Cardiac septum (tissue), 1 donor: ENCODE measurements at regions not wholly inside any gene's neighbourhood (a gene's known extent, or its start where the extent isn't known, plus 50 kb on each side); places are given as distances from the start of the nearest gene placed in this dataset.

Experiments
- DNase-seq: peaks from one replicate; pipeline ENCODE4 v3.0.0-alpha.2; 2020; ENCODE audit warnings: low spot score
- intact Hi-C: fragments of 100-400 bp; cut with DNase I; formaldehyde crosslinking; loops from one replicate; pipeline ENCODE4 v1.14.0; 2022
- donor health status: DM: no; HTN: no; CAD: no.

GRCh38 chr11:128407962-128408361 lies 179.4 kb downstream of the ETS1 start:
- no peak for DNase-seq

GRCh38 chr11:128405714-128406662 lies 181.4 kb downstream of the ETS1 start:
- intact Hi-C loops: no loop called here
- DNase-seq: no peak

More at GRCh38 chr11:128407962-128408361, 179.4 kb downstream of the ETS1 start:
- intact Hi-C loops: no loop called here

- no peak for DNase-seq
- intact Hi-C loops: no loop called here
Observed at GRCh38 chr11:128405112-128405511, 182.2 kb downstream of the ETS1 start.

- intact Hi-C loops: no loop called here
- DNase-seq: no peak
Observed at GRCh38 chr11:128404437-128404836, 182.9 kb downstream of the ETS1 start.

GRCh38 chr11:128400382-128401203 lies 186.8 kb downstream of the ETS1 start:
- intact Hi-C loops: no loop called here
- DNase-seq: no peak

- intact Hi-C loops: no loop called here
- no peak for DNase-seq
Observed at GRCh38 chr11:128399251-128400121, 187.9 kb downstream of the ETS1 start.

- no peak for DNase-seq
- intact Hi-C loops: no loop called here
Observed at GRCh38 chr11:128398517-128399250, 188.7 kb downstream of the ETS1 start.

- intact Hi-C loops: no loop called here
Observed at GRCh38 chr11:128397362-128397761, 190.0 kb downstream of the ETS1 start.

GRCh38 chr11:128394431-128395089 lies 192.8 kb downstream of the ETS1 start:
- intact Hi-C loops: loop anchor here (5.0 kb wide), 1 partner anchor 37 kb away; no protein-coding TSS in a partner anchor

More at GRCh38 chr11:128397362-128397761, 190.0 kb downstream of the ETS1 start:
- DNase-seq: no peak

GRCh38 chr11:128392259-128392658 lies 195.1 kb downstream of the ETS1 start:
- intact Hi-C loops: loop anchor here (5.0 kb wide), 1 partner anchor 35 kb away; no protein-coding TSS in a partner anchor
- no peak for DNase-seq

More at GRCh38 chr11:128394431-128395089, 192.8 kb downstream of the ETS1 start:
- no peak for DNase-seq

- intact Hi-C loops: loop anchor here (5.0 kb wide), 1 partner anchor 35 kb away; no protein-coding TSS in a partner anchor
- no peak for DNase-seq
Observed at GRCh38 chr11:128391811-128392210, 195.5 kb downstream of the ETS1 start.

GRCh38 chr11:128390246-128390645 lies 197.1 kb downstream of the ETS1 start:
- no peak for DNase-seq
- intact Hi-C loops: loop anchor here (5.0 kb wide), 1 partner anchor 33 kb away; no protein-coding TSS in a partner anchor

GRCh38 chr11:128389461-128389976 lies 197.8 kb downstream of the ETS1 start:
- intact Hi-C loops: no loop called here
- DNase-seq: no peak

- no peak for DNase-seq
- intact Hi-C loops: no loop called here
Observed at GRCh38 chr11:128388206-128388815, 199.0 kb downstream of the ETS1 start.

- intact Hi-C loops: no loop called here
- no peak for DNase-seq
Observed at GRCh38 chr11:128379587-128380580, 207.5 kb downstream of the ETS1 start.

- intact Hi-C loops: no loop called here
- no peak for DNase-seq
Observed at GRCh38 chr11:128375961-128376360, 211.4 kb downstream of the ETS1 start.
